Stomach (tissue), 4 donors: ENCODE measurements at regions not wholly inside any gene's neighbourhood (a gene's known extent, or its start where the extent isn't known, plus 50 kb on each side); places are given as distances from the start of the nearest gene placed in this dataset.

Experiments used
- CTCF ChIP-seq, 7 experiments: fragments of 450-650 bp in 4 of 7; fragments of 200-600 bp in 3 of 7; sonication (generic) in 3 of 7; IDR thresholded peaks; one replicate each; pipeline ENCODE4 v1.5.1; 2016 to 2019; ENCODE audit warnings: antibody characterized with exemption in 7 of 7, control low read depth in 2 of 7, mild to moderate bottlenecking in 1 of 7
- POLR2A ChIP-seq, 4 donors: fragments of 450-650 bp; IDR thresholded peaks; one replicate each; pipeline ENCODE4 v1.6.1; 2016; ENCODE audit warnings: antibody characterized with exemption in 4 of 4, control low read depth in 2 of 4, mild to moderate bottlenecking in 1 of 4, moderate library complexity in 1 of 4
- POLR2AphosphoS5 ChIP-seq, 3 donors: sonication (generic); formaldehyde crosslinking; IDR thresholded peaks; one replicate each; pipeline ENCODE4 v1.6.1; 2016; ENCODE audit warnings: antibody characterized with exemption in 3 of 3

- no peak for TF ChIP-seq POLR2A (IDR thresholded peaks at IDR 0.05)
- TF ChIP-seq CTCF (IDR thresholded peaks at IDR 0.05), result no peak
- no peak for TF ChIP-seq POLR2AphosphoS5 (IDR thresholded peaks at IDR 0.05)
These were observed 650.4 kb upstream of the PRMT6 start for GRCh38 chr1:106406114-106406513.
